ENCODE measurements at regions not wholly inside any gene's neighbourhood (a gene's known extent, or its start where the extent isn't known, plus 50 kb on each side); places are given as distances from the start of the nearest gene placed in this dataset.

DNA sequence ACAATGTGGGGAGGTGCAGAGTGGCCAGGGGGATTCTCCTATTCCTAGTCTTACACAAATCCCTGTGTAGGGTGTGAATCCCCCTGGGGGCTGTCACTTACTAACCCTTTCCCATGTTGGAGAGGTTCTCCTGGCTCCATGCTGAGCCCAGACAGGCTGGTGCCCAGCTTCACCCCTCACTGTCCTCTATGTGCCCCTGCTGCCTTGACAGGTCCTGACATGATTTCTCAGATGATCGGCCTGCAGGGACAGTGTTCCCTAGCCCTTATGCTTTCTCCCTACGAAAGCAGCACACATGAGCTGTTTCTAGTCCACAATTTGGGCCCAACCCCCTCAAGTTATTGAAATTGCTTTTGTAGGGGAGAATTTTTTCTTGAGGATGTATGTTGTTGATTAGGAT is 68.9 kb upstream of the FAM78B start:
- no peaks in the 10 kb centered on the region for H3K36me3 ChIP-seq (ENCODE audit: control insufficient read depth in 2 of 2, extremely low read depth in 1 of 2, insufficient read depth in 2 of 2, low read length in 2 of 2)
- FAIRE-seq = no peak

DNA sequence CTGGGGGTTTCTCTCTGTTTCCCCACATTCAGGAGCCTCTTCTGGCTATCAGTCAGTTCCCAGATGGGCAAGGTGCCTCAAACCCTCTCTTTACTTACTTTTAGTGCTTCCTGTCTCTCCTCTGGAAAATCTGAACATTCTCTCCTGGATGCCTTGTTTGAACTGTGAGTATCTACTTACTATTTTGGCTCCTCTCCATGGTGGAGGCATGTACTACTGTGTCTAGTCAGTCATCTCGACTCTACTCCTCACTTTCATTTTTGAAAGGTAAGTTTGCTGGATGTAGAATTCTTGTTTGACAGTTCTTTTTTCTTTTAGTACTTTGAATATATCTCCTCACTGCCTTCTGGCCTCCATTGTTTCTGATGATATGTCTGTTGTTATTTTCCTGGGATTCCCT is 70.9 kb upstream of the FAM78B start:
- no peak overlapping the region for H3K9ac ChIP-seq (ENCODE audit: control insufficient read depth, extremely low read depth, insufficient read depth, low read length)
- no peaks in the 10 kb centered on the region for H3K79me2 ChIP-seq (ENCODE audit: control insufficient read depth, insufficient read depth, low read length)
- FAIRE-seq = no peak
- no peak overlapping the region for H3K4me3 ChIP-seq (ENCODE audit: control insufficient read depth in 2 of 3, extremely low read depth in 1 of 3, insufficient read depth in 2 of 3, low read depth in 1 of 3, low read length in 3 of 3)
- H3K27ac ChIP-seq (ENCODE audit: control insufficient read depth, insufficient read depth, low read length) = no peak overlapping the region
- no peaks in the 10 kb centered on the region for H3K27me3 ChIP-seq (ENCODE audit: control insufficient read depth, extremely low read depth, insufficient read depth, low read length)
- no peaks in the 10 kb centered on the region for H3K9me1 ChIP-seq (ENCODE audit: control insufficient read depth, extremely low read depth, insufficient read depth, low read length)
- peaks cover 4% of the 10 kb centered on the region for H3K9me3 ChIP-seq (ENCODE audit: control insufficient read depth, low read depth, low read length)
- DNase-seq (ENCODE audit: low read depth, low spot score) = no peak
- no peaks in the 10 kb centered on the region for H3K36me3 ChIP-seq (ENCODE audit: control insufficient read depth in 2 of 2, extremely low read depth in 1 of 2, insufficient read depth in 2 of 2, low read length in 2 of 2)
- TF ChIP-seq, protein P1, sequence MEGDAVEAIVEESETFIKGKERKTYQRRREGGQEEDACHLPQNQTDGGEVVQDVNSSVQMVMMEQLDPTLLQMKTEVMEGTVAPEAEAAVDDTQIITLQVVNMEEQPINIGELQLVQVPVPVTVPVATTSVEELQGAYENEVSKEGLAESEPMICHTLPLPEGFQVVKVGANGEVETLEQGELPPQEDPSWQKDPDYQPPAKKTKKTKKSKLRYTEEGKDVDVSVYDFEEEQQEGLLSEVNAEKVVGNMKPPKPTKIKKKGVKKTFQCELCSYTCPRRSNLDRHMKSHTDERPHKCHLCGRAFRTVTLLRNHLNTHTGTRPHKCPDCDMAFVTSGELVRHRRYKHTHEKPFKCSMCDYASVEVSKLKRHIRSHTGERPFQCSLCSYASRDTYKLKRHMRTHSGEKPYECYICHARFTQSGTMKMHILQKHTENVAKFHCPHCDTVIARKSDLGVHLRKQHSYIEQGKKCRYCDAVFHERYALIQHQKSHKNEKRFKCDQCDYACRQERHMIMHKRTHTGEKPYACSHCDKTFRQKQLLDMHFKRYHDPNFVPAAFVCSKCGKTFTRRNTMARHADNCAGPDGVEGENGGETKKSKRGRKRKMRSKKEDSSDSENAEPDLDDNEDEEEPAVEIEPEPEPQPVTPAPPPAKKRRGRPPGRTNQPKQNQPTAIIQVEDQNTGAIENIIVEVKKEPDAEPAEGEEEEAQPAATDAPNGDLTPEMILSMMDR (optimal IDR thresholded peaks at IDR 0.05 in 1 of 3, IDR thresholded peaks at IDR 0.05 in 1 of 3, conservative IDR thresholded peaks at IDR 0.05 in 1 of 3; ENCODE audit: extremely low read depth in 1 of 3, insufficient read depth in 2 of 3, low read length in 3 of 3) = no peak
- dilution Hi-C loops (cut with MboI; ENCODE audit: extremely low pct_ligation_motif_present, low sequenced_read_pairs) = no loop called here
- no peaks in the 10 kb centered on the region for H3K4me1 ChIP-seq (ENCODE audit: control insufficient read depth, extremely low read depth, insufficient read depth, low read length)
- H4K20me1 ChIP-seq (ENCODE audit: control insufficient read depth, extremely low read depth, insufficient read depth, low read length) = no peaks in the 10 kb centered on the region
- H3K4me2 ChIP-seq (ENCODE audit: control insufficient read depth, extremely low read depth, insufficient read depth, low read depth, low read length) = no peak overlapping the region
- H2AFZ ChIP-seq (ENCODE audit: control insufficient read depth, low read length) = no peak overlapping the region

More for the DNA sequence above, 68.9 kb upstream of the FAM78B start:
- no peaks in the 10 kb centered on the region for H3K9me1 ChIP-seq (ENCODE audit: control insufficient read depth, extremely low read depth, insufficient read depth, low read length)
- no peak for TF ChIP-seq EZH2 (IDR thresholded peaks at IDR 0.05; ENCODE audit: low read length)
- TF ChIP-seq, protein P1 (optimal IDR thresholded peaks at IDR 0.05 in 1 of 3, IDR thresholded peaks at IDR 0.05 in 1 of 3, conservative IDR thresholded peaks at IDR 0.05 in 1 of 3; ENCODE audit: extremely low read depth in 1 of 3, insufficient read depth in 2 of 3, low read length in 3 of 3) = no peak
- no peaks in the 10 kb centered on the region for H3K4me1 ChIP-seq (ENCODE audit: control insufficient read depth, extremely low read depth, insufficient read depth, low read length)
- H3K27me3 ChIP-seq (ENCODE audit: control insufficient read depth, extremely low read depth, insufficient read depth, low read length) = no peaks in the 10 kb centered on the region
- no peaks in the 10 kb centered on the region for H3K79me2 ChIP-seq (ENCODE audit: control insufficient read depth, insufficient read depth, low read length)
- no peak overlapping the region for H2AFZ ChIP-seq (ENCODE audit: control insufficient read depth, low read length)
- no peak overlapping the region for H3K4me3 ChIP-seq (ENCODE audit: control insufficient read depth in 2 of 3, extremely low read depth in 1 of 3, insufficient read depth in 2 of 3, low read depth in 1 of 3, low read length in 3 of 3)
- H3K9ac ChIP-seq (ENCODE audit: control insufficient read depth, extremely low read depth, insufficient read depth, low read length) = no peak overlapping the region
- no peak overlapping the region for H3K27ac ChIP-seq (ENCODE audit: control insufficient read depth, insufficient read depth, low read length)
- H4K20me1 ChIP-seq (ENCODE audit: control insufficient read depth, extremely low read depth, insufficient read depth, low read length) = no peaks in the 10 kb centered on the region
- dilution Hi-C loops (cut with MboI; ENCODE audit: extremely low pct_ligation_motif_present, low sequenced_read_pairs) = no loop called here
- H3K4me2 ChIP-seq (ENCODE audit: control insufficient read depth, extremely low read depth, insufficient read depth, low read depth, low read length) = no peak overlapping the region
- no peak for DNase-seq (ENCODE audit: low read depth, low spot score)
- peaks cover 4% of the 10 kb centered on the region for H3K9me3 ChIP-seq (ENCODE audit: control insufficient read depth, low read depth, low read length)
